ENCODE measurements at regions not wholly inside any gene's neighbourhood (a gene's known extent, or its start where the extent isn't known, plus 50 kb on each side); places are given as distances from the start of the nearest gene placed in this dataset.

- no peak for TF ChIP-seq POLR2AphosphoS5 (IDR thresholded peaks at IDR 0.05; ENCODE audit: borderline replicate concordance, low read depth, low read length)
- TF ChIP-seq EZH2 (IDR thresholded peaks at IDR 0.05), result no peak
Measured at GRCh38 chr13:65722506-65722905, 1507.6 kb downstream of the PCDH9 start.
